ENCODE measurements at regions not wholly inside any gene's neighbourhood (a gene's known extent, or its start where the extent isn't known, plus 50 kb on each side); places are given as distances from the start of the nearest gene placed in this dataset.

GRCh38 chrX:10028283-10029104 is 61.3 kb downstream of the CLDN34 start:
- TF ChIP-seq SP1 (IDR thresholded peaks at IDR 0.05) (no peak), SP1 (CRISPR knock-in tag; IDR thresholded peaks at IDR 0.05) (no peak), CTCF (CRISPR knock-in tag; IDR thresholded peaks at IDR 0.05) (no peak), TRIM22 (IDR thresholded peaks at IDR 0.05) (no peak), AFF4 (CRISPR knock-in tag; IDR thresholded peaks at IDR 0.05) (no peak), MAX (IDR thresholded peaks at IDR 0.05) (no peak)
